ENCODE measurements at regions not wholly inside any gene's neighbourhood (a gene's known extent, or its start where the extent isn't known, plus 50 kb on each side); places are given as distances from the start of the nearest gene placed in this dataset.

DNA sequence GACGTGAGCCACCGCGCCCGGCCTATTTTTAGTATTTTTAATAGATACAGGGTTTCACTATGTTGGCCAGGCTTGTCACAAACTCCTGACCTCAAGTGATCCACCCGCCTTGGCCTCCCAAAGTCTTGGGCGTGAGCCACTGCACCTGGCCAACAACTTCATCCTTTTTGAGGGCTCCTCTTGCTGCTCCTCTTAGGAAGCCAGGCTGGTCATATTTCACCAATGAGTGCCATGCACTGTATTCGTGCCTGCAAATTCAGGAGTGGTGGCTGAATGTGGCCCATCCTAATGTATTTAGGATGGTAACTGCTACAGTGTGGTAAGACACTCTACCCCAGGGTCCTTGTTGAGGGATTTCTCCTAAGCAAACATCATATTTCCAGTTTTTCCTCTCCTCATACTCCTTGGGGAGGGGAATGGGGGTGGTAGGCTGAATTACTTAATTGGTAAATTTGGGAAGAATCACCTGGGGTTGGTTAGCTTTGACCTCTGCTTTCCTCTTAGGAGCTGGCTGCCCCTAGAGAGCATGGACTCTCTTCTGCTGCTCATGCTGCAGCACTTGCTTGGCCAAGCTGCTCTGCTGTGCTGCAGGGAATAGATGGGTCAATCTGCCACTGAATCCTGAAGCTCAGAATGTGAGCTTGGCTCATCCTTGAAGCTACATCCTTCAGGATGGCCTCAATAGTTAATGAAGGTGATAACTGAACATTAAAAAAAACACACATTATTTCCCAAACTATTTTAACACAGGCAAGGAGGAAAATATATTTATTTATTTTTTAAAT, 167.4 kb downstream of the HS3ST1 start:
- TF ChIP-seq CTCF (IDR thresholded peaks at IDR 0.05) (no peak), POLR2A (IDR thresholded peaks at IDR 0.05) (no peak)

All from tibial nerve (tissue), 3 donors.